Stimulated activated CD8-positive, alpha-beta memory T cell treated with anti-CD3 and anti-CD28 coated beads, Interleukin-15, amount 100 ng/mL, for 48 hours (primary cell): ENCODE measurements at regions not wholly inside any gene's neighbourhood (a gene's known extent, or its start where the extent isn't known, plus 50 kb on each side); places are given as distances from the start of the nearest gene placed in this dataset.
"Not testable (repeated sequence)": the region's sequence is repeated elsewhere in the genome, so short reads cannot be mapped to it uniquely, and the experiment has no call there.

Experiments used
- DNase-seq, 2 donors: peaks; one replicate each; pipeline ENCODE4 v3.0.0-alpha.2; 2020; ENCODE audit warnings: low read depth in 2 of 2

DNA sequence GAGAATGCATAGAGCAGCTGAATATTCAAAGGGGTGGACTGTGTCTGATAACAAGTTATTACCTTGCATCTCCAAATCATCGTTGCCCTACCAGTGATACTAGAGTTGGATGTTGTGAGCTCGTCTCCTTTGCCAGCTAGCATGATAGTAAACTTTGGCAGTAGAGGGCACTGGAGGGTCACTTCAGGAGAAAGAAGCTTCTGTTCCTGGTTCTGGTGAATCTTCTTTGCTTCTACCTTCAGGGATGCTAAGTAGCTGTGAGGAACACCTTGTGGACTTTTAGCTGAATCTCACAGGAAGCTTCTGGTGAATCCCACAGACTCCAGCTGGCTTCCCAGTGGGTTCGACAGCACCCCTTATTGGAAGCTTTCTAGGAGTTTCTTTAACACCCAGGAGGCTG, 626.6 kb upstream of the SGCD start:
- no peak for DNase-seq

DNA sequence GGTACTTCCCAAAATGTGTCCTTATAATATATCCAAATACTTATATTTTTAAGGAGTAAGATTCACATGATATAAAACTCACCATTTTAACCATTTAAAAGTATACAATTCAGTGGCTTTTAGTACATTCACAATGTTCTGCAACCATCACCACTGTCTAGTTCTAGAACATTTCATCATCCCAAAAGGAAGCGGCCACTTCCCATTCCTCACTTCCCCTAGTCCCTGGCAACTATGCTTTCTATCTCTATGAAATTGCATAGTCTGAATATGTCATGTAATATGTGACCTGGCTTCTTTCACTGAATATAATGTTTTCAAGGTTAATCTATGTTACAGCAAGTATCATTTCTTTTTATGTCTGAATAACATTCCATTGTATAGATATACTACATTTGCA, 615.1 kb upstream of the SGCD start:
- DNase-seq = no peak

DNA sequence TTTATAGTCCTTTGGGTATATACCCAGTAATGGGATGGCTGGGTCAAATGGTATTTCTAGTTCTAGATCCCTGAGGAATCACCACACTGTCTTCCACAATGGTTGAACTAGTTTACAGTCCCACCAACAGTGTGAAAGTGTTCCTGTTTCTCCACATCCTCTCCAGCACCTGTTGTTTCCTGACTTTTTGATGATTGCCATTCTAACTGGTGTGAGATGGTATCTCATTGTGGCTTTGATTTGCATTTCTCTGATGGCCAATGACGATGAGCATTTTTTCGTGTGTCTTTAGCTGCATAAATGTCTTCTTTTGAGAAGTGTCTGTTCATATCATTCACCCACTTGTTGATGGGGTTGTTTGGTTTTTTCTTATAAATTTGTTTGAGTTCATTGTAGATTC, 612.5 kb upstream of the SGCD start:
- DNase-seq = not testable (repeated sequence)

DNA sequence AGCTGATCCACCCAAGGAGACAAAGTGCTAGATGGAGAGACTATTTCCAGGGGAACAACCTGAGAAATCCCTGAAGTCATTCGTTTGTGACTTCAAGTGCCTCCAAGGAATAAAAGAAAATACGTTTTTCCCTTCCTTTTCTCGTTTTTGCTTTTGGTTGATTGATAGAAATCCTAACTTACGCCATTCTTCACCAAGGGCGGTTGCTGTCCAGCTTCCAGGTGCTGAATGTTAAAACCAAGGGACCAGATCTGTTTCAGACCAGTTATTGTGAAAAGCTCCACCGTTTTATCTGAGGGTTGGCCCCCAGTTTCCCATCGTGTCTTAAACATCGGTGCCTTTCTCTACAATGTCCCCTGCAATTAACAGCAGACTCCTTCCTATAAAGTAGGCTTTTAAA, 600.7 kb upstream of the SGCD start:
- DNase-seq = no peak

DNA sequence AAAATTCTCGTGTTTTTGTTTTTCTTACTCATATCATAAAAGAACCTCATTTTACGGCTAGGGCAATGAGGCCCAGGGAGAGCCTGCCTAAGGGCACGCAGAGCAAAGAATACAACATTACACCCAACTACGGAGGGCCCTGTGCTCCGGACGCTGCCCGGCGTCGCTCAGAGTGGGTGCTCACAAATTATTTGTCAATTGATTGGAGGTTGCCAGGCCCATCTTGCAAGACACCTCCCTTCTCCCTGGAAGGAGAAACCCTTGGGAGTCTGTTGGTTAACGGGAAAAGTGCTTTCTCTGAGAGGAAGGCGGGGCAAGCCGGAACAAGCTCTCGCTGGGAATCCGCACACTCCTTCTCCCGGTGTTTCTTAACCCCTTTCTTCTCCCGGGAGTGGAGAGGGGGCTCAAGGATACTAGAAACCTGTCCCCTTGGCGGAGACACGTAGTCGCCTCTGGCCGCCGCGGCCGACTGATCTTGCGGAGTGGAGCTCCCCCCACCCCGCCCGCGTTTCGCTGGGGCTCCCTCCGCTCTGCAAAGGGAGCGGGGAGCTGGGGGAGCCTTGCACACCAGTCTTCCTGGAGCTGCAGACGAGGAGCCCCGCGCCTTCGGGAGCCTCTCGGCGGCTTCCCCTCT, 599.3 kb upstream of the SGCD start:
- no peak for DNase-seq

- no peak for DNase-seq
These were observed 598.7 kb upstream of the SGCD start for GRCh38 chr5:155728146-155728856.

DNA sequence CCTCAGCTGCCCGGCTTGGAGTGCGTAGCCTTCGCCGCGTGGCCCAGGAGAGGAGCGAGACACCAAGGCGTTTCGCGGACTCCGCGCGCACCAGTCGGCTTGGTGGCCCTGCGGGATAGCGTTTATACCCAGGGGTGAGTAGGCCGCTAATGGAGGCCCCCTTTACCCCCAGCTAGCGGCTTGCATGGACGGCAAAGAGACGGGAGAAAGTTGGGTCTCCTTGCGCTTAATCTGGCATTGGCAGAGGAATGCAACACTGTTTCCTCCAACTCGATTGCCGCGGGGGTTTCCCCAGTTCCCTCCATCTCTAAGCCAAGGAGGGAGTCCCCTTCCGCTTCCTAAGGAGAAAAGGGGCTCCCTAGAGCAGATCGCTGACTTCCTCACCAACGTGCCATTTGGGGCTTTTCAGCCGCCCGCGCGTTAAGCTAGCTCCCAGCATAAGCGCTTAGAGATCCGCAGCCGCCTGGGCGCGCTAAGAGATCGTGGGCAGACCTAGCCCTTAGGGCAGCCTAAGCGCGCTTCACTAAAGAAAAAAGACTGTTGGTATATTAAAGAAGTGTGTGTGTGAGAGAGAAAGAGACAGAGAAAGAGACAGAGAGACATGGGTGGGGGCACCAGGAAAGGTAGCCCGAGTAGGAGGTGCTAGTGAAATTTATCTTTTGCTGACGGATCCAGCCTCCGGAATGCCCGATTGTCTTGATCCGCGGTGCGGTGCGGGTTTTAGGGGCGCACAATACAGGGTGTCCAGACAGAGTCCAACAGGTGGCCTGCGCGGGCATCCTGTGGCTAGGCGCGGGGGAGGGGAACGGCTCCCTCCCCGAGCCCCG, 597.9 kb upstream of the SGCD start:
- no peak for DNase-seq

- no peak for DNase-seq
These were observed 597.3 kb upstream of the SGCD start for GRCh38 chr5:155729684-155730059.

DNA sequence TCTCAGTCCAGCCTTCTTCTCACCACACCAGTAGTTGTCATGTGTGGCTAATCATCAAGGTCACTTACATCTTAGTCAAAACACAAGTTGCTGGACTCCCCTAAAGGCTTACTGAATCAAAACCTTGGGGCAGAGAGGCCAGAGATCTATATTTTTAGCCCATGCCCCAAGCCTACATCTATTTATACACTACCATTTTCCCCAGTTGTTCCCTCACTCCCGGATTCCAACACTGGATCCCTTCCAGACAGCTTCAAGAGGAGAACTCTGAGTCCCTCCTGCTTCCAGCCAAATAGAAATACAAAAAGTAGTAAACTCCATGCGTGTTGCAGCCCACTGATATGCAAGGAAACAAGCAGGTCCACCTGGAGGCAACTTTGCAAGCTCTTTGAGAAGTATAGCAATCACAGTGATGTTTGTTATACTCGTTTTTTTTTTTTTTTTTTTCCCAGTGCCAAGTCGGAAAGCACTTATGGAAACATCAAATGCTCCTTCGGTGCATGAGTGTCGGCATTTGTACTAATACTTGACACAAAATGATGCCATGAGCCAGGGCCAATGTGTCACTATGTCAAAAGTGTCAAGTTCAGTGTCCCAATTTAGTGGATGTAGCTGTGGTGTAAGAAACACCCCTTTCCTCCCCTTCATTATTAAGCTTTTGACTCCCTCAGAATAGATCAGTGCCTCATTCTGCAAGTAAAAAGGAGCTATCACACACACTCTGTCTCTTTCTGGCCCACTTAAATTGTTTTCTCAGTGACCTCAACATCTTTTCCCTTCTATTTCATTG, 594.2 kb upstream of the SGCD start:
- DNase-seq = no peak

DNA sequence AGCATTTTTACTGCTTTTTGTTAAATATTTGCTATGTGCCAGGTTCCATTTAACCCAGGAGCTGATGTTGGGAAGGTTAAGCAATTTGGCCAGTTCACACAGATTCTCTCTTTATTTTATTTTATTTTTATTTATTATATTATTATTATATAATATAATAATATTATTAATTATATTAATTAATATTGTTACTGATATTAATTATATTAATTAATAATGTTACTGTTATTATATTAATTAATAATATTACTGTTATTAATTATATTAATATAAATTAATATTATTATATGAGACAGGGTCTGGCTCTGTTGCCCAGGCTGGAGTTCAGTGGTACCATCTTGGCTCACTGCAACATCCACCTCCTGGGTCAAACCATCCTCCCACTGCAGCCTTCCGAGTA, 593.0 kb upstream of the SGCD start:
- no peak for DNase-seq

DNA sequence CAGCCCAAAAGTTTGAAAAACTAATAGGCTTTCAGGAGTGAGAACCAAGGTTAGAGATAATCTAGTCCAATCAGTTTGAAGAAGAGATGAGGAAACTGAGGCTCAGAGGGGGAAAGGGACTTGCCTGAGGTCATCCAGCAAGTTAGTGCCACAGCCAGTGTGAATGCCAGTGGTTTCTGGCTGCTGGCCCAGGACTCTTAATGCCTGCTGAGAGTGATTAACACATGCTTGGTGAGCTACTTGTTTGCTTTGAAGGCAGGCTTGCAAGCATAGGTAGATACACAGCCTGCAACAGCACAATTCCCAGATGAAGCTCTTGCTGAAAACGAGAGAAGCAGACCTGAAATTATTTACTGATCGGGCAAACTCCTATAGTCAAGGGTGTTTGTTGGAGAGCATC, 591.6 kb upstream of the SGCD start:
- DNase-seq = no peak

GRCh38 chr5:155738616-155739015, 588.3 kb upstream of the SGCD start:
- DNase-seq = no peak

GRCh38 chr5:155746367-155747038, 580.5 kb upstream of the SGCD start:
- no peak for DNase-seq

DNA sequence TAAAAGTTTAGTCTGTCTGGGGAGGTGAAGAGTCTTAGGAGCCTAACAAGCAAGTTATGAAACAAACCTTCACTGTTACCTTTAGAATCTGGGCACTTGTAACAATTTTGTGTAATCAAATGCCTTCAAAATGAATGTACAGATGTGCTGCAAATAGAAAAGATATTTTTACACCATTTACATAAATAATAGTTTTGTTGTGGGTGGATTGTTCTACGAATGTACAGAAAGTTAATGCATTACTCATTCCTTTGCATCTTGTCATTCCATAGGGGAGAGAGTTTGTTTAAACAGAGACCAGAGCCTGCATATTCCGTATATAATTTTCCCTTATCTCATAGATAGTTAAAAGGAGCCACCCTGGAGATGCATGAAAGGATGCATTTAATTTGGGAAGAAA, 576.9 kb upstream of the SGCD start:
- DNase-seq = no peak

GRCh38 chr5:155750571-155750970, 576.4 kb upstream of the SGCD start:
- no peak for DNase-seq

DNA sequence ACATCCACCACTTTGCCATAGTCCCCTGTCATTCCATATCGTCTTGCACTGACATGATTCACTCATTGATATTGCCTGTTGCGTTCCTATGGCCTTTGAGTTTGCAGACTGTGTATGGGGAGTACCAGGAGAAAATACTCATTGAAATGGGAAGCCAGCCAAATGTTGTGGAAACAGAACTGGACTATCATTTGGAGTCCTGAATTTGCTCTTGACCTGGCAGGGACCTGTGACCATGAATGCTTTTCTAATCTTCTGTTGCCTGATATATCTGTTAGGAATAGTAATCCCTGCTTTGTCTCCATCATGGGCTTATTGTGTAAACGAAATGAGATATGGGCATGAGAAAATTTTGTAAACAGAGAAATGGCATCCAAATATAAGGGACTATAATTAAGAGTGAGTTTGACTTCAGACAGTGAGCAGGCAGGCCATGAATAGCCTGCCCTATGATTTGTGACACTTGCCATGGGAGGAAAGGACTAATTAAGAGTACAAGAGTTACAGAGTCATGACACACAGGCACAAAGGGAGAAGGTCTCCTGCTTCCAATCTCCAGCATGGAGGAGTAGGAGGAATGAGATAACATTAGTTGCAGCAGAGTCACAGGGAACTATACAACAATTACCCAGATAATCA, 572.9 kb upstream of the SGCD start:
- no peak for DNase-seq

- no peak for DNase-seq
These were observed 567.7 kb upstream of the SGCD start for GRCh38 chr5:155759252-155759651.

GRCh38 chr5:155759984-155760383, 567.0 kb upstream of the SGCD start:
- no peak for DNase-seq

GRCh38 chr5:155761502-155761901, 565.5 kb upstream of the SGCD start:
- DNase-seq = no peak

DNA sequence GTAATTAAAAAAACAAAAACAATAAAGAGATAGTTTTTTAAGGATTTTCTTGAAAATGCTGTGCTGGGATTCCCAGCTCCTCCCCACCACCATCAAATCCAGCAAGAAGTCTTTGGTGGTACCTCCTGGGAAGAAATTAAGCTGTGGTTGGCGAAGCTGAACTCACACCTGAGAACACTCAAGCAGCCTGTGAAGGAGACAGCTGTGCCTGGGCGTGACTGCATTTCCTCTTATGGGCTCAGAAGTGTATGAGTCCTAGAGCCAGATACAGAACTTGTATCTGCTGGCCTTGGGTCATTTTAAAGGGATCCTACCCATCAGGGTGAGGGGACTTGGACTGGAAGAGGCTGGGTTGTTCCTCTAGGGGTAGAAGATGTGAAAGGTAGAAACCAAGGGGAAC, 561.2 kb upstream of the SGCD start:
- DNase-seq = no peak

DNA sequence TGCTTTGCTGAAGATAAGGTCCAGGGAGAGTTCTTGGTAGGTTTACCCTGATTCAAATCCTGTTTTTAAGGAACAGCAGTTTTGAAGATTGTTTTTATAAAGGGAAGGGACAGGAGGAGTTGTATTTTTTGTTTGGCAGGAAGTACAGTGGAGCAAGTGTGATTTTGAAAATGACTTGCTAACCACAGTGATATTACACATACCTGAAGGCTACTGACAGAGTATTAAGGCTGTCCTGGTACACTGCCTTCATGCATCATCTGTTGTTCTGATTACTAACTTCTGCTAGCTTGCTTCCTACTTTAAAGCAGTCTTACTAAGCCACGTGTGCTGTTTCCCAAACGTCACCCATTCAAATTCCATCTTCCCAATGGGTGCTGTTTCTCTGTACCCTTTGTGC, 559.5 kb upstream of the SGCD start:
- no peak for DNase-seq
